ENCODE measurements at regions not wholly inside any gene's neighbourhood (a gene's known extent, or its start where the extent isn't known, plus 50 kb on each side); places are given as distances from the start of the nearest gene placed in this dataset.

GRCh38 chr12:124651516-124652273 lies 84.3 kb upstream of the NCOR2 start:
- TF ChIP-seq POLR2AphosphoS5 (IDR thresholded peaks at IDR 0.05; ENCODE audit: low read depth, low read length): no peak
- TF ChIP-seq POLR2A (IDR thresholded peaks at IDR 0.05; ENCODE audit: low read depth, low read length): no peak
- TF ChIP-seq TAF1 (IDR thresholded peaks at IDR 0.05; ENCODE audit: low read depth, low read length): no peak
- no peak for TF ChIP-seq SPI1 (IDR thresholded peaks at IDR 0.05; ENCODE audit: low read depth, low read length)
- TF ChIP-seq PAX5 (IDR thresholded peaks at IDR 0.05; ENCODE audit: insufficient read depth, low read length, severe bottlenecking): no peak
- no peak for TF ChIP-seq POU2F2 (IDR thresholded peaks at IDR 0.05; ENCODE audit: low read depth, low read length)

Data from GM12891 (cell line).